HG03045 (cell line): ENCODE measurements at regions not wholly inside any gene's neighbourhood (a gene's known extent, or its start where the extent isn't known, plus 50 kb on each side); places are given as distances from the start of the nearest gene placed in this dataset.
A peak's percentile ranks its signal among the peaks of the same experiment; 100 is the strongest.
"Not testable (repeated sequence)": the region's sequence is repeated elsewhere in the genome, so short reads cannot be mapped to it uniquely, and the experiment has no call there.

Experiments
- ATAC-seq: cut with Tn5 transposase; IDR thresholded peaks from one replicate; pipeline ENCODE4 v1.9.1; 2021; ENCODE audit warnings: mild to moderate bottlenecking, moderate library complexity; ENCODE audit not compliant: unreplicated experiment

DNA sequence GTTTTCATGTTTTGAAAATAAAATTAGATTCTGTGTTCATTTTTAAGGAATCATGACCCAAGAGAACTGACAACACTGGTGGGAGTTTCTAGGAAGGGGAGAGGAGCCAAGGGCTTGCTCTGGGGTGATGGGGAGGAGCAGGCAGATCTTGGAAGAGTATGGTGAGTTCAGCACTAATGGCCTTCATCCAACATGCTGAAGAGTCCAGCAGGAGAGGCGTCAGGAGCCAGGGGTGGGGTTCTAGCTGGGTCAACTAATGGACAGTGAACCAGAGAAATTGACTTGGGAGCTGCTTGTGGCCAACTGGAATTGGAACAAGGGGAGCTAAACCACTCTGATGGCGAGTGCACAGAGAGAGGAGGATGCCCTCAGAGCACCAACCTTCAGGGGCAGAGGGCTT, 107.1 kb downstream of the MRPL14 start:
- no peak for ATAC-seq

DNA sequence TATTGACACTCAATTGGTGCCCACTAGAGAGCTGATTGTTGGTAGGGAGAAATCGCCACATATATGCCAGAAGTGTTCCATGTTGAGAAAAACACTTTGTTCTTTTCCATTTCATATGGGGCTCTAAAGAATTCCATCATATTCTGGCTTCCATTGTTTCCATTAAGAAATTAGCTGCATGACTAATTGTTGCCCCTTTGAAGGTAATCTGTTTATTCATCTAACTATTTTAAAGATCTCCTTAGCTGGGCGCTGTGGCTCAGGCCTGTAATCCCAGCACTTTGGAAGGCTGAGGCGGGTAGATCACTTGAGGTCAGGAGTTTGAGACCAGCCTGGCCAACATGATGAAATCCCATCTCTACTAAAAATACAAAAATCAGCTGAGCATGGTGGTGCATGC, 109.9 kb downstream of the MRPL14 start:
- ATAC-seq: not testable (repeated sequence)

DNA sequence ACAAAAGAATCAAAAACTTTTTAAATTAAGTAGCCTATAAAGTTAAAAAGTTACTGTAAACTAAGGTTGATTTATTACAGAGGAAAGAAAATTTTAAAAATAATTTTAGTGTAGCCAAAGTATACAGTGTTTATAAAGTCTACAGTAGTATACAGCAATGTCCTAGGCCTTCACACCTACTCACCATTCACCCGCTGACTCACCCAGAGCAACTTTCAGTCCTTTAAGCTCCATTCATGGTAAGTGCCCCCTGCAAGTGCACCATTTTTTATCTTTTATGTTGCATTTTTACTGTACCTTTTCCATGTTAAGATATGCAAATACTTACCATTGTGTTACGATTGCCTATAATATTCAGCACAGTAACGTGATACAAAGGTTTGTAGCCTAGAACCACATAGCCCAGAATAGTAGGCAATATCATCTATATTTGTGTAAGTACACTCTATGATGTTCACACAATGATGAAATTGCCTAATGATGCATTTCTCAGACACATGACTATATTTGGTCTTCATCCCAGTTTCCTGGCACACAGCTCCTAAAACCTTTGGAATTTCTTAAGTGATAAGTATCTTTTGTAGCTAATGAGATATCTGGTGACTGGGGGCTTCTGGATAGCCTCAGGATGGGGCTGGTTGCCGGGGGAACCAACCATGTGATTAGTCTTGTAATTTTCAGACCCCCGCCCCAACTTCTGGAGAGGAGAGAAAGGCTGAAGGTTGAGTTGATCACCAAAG, 111.0 kb downstream of the MRPL14 start:
- no peak for ATAC-seq

DNA sequence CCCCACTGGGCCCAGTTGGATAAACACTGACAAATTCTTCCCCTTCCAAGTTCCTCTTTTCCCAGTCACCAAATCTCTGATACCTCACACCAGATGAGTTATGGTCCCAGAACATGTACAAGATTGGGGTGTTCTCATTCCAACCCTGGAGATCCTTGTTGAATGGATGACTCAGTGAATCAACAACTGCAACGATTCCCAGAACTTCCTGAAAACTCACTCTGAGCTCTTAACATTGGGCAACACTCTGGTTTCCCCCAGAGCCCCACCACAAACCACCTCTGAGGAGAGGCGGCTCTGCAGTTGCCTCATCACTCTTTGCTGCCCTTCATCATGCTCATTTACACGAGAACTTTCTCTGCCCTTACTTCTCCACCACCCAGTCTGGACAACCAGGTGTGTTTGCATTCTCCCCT, 115.2 kb downstream of the MRPL14 start:
- ATAC-seq: no peak

DNA sequence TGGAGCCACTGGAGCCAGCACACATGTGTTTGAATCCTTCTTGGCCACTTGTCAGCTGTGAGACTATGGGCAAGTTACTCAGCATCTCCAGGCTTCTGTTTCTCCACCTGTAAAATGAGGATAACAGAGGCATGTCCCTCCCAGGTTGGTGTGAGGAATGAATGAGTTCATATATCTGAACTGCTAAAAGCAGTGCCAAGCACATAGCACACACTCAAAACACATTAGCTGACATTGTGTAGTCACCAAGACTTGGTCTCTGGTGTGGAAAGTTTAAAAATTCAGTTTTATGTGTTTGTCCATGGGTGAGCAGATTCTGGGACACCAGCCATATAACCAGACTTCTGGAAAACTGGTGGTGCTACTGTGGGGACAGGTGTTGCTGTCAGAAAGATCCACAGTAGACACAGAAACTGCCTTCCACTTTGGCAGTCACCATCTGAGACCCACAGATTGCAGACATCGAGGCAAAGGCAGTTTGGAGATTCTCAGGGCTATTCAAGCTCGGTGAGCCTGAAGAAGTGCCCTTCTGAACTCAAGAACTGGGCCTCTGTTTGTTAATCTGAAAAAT, 115.8 kb downstream of the MRPL14 start:
- ATAC-seq: no peak

DNA sequence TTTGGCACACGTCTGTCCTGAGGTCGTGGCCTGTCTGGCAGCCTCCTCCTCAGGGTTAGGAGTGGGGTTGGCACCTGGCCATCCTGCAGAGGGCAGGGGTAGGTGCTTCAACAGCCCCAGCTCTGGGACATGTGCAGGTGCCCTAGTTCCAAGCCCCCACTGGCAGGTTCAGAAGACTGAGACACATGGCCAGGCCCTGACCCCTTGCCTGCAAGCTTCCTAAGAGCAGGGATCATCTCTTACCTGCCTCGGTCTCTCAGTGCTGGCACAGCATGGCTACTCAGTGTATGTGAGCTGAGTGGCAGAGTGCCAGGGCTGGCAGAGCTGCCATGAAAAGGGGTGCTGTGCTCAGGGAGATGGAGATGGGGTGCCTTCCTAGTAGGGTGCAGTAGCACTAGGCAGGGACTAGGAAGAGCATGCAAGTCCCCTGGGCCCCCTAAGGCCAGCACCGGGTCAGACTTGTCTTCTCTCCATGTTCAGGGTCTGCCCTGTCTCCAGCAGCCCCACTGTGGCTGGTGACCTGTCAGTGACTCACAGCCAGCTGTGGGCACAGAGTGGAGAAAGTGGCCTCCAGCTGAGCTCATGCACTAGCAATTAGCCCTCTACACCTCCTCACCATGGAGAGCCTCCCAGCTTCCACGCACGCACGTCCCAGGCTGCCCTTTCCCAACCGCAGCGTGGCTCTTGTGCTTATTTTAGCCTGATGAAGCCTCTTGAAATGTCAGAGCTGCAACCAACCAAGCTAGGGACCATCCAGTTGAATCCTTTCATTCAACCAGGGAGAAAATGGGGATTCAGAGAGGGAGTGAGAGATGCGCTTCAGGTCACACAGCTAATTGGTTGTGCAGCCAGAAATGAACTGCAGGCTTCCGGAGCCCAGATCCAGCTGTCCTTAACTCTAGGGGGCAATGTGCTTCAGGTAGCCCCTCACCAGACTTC, 116.6 kb downstream of the MRPL14 start:
- ATAC-seq: no peak

DNA sequence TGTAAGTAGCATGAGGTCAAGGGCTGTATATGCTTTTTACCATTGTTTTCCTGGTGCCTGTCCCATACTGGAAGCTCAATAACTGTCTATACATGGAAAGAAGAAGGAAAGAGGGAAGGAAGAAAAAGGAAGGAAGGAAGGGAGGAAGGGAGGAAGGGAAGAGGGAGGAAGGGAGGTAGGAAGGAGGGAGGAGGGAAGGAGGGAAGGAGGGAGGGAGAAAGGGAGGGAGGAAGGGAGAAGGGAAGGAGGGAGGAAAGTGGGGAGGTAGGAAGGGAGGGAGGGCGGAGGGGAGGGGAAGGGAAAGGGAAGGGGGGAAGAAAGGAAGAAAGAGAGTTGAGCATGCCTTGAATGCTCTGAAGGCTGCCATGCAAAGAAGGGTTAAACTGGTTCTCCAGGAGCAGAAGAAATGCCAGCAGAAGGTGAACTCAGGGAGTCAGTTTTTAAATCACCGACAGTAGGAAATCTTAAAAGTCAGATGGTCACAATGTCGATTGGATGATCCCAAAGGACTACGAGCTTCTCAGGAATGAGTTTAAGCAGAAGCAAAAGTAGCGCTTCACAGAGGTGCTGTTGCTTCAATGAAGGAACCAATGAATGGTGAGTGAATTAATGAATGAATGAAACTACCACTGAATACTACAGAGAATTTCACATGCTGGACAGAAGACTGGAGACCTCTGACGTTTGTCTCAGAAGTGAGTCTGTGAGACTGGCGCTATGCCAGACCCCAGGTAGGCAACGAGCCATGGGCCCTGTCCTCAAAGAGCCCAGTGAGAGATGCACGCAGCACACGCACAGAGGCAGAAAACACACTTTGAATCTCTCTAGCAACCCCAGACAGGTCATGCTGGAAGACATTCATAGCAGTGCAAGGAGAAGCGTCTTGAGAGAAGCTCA, 117.6 kb downstream of the MRPL14 start:
- ATAC-seq: no peak

DNA sequence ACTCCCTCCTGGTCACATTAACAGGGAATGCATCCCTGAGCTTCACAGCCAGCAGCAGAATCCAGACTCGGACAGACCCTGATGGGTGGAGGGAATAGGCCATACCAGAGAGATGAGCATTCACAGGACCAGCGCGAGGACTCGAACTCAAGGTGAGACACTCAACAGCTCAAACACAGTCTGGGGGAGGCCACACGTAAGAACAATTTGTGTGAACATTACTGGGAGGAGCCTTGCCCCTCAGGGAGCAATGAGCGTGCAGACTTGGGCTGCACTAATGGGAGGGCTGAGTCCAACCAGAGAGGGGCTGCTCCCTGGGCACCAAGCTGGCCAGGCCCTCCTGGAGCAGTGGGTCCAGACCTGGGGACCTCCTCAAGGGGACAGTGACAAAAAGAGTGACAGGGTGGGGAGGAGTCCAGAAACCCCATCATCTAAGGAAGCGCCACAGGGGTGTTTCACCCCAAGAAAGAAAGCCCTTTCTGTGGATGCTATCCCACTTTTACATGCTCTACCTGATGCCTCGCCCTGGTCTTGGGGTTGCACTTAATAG, 118.4 kb downstream of the MRPL14 start:
- no peak for ATAC-seq

DNA sequence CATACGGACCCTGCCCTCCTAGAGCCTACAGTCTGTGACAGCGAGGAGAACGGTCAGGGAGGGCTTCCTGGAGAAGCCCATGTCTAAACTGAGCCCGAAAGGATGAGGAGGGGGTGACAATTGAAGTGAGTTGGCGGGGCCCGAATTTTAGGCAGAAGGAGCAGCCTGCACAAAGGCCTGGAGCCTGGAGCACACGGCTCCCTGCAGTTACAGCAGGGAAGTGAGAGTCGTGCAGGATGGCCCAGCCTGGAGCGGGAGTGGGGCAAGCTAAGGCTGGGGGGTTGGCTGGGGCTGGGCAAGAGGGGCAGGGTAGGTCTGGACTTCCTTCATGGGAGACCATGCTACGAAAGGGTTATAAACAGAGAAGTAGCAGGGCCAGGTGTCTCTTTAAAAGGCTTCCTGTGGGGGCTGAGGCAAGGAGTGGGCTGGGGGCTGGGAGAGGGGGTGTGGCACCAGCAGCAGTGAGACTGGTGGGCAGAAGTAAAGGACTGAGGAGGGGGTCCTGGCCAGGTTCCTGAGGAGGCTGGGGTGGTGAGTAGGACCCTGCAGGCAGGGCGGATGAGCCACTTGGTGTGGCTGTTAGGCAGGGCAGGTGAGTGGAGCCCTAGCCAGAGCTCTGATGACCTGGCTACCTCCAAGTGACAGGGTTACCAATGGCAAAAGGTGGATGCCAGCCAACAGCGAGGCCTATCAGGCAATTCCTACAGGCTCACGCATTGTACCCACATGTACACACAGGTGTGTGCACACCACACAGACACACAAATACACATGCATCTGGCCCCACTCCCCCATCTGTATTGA, 119.2 kb downstream of the MRPL14 start:
- no peak for ATAC-seq

DNA sequence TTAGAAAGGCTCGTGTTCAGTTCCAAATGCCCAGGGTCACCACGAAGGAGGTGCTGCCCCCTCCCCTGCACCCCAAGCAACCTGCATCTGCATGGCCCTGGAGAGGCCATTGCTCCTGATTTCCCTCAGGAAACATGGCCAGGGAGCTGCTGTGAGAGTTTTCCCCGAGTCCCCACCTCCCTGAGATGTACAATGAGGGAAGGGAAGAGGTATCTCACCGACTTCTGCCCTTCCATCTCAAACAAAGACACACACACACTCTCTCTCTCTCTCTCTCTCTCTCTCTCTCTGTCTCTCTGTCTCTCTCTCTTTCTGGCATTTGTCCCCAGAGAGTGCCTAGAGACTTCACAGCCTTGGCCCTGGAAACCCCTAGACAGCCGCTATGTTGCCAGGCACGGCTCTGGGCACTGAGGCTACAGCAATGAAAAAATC, 120.4 kb downstream of the MRPL14 start:
- no peak for ATAC-seq

DNA sequence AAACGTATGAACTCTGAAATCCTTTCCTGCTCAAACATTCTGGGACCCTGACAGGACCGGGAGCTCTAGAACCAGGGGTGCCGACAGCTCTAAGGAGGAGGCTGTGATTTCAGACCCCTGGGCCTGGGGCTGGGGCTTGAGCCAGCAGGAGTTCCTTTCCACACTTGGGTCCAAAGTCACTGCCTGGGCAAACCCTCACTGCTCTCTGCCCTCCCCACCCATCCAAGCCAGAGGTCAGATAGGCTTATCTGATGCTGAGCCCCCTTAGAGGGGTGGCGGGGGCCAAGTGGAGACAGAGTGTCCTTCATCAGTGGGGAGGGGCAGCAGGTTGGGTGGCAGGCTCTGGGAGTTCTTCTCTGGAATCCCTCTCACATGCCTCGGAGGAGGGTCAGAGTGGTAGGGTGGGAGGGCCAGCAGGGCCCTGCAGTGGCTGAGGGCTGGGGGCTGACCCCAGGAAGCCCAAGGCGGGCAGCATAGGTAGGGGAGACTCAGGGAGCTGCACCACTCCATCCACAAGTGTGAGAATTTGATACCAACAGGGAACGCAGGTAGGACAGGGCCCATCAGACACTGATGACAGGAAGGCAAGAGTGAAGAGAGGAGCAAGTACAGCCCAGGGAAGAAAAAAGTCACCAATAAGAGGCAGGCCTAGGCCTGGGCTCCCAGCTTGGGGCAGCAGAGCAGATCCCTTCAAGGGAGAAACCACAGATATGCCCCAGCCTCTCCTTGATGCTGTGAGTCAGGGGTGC, 121.0 kb downstream of the MRPL14 start:
- no peak for ATAC-seq

DNA sequence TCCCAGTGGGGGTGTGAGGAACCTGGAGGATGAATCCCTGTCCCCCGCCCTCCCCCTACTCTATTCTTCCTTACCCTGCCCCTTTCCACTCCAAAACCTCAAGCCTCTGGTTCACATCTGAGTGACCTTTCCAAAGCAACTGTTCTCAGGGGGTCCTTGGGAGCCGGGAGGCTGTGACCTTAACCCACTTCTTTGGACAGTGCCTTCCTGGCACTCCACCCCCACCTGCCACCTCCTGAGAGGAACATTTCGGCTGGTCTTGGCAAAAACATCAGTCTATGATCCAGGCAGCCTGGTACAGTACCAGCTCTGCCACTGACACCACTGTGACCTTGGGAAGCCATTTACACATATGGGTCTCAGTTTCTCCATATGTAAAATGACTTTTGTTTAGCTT, 121.7 kb downstream of the MRPL14 start:
- ATAC-seq: no peak

DNA sequence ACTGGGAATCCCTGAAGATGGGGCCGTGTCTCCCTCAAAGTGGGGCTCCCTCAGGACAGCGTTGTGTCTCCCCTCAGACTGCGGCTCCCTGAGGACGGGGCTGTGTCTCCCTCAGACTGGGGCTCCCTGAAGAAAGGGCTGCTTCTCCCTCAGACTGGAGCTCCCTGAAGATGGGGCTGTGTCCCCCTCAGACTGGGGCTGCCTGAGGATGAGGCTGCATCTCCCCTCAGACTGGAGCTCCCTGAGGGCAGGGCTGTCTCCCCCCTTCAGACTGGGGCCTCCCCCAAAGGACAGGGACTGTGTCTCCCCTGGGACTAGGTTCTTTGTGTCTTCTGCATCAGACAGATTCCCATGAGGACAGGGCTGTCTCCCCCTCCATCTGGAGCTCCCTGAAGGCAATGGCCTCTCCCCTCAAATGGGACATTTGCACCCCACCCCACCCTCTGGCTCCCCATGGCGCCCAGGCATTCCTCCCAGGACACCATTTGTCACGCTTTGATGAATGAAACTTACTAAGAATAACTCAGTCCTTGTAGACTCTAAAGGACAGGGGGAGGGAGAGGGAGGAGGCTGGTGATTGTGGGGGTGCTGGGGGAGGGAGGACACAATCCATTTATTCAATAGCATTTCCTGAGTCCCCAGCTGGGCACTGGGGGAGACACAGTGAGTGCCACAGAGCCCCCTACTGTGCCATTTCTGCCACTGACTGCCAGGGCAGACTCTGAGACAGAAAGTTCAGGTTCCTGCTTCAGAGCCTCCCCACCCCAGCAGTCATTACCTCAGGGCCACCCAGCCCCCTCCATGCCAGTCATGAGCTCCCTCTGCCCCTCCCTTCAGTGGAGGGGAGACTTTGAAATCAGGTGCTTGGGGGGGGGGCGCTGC, 122.4 kb downstream of the MRPL14 start:
- ATAC-seq: no peak

DNA sequence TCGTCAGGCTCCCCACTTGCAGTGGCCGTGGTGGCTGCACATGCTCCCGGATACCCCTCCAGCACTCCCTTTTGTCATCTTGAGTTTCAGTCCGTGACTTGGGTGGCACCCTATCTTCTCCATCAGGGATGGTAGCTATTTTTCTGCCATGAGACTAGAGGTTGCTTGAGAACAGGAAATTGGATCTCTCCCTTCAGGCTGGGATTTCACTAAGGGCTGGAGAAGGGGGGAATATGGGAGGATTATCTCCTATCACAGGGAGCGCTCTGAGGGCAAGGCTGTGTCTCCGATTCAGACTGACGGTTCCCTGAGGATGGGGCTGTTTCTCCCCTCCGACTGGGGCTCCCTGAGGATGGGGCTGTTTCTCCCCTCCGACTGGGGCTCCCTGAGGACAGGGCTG, 123.1 kb downstream of the MRPL14 start:
- no peak for ATAC-seq

DNA sequence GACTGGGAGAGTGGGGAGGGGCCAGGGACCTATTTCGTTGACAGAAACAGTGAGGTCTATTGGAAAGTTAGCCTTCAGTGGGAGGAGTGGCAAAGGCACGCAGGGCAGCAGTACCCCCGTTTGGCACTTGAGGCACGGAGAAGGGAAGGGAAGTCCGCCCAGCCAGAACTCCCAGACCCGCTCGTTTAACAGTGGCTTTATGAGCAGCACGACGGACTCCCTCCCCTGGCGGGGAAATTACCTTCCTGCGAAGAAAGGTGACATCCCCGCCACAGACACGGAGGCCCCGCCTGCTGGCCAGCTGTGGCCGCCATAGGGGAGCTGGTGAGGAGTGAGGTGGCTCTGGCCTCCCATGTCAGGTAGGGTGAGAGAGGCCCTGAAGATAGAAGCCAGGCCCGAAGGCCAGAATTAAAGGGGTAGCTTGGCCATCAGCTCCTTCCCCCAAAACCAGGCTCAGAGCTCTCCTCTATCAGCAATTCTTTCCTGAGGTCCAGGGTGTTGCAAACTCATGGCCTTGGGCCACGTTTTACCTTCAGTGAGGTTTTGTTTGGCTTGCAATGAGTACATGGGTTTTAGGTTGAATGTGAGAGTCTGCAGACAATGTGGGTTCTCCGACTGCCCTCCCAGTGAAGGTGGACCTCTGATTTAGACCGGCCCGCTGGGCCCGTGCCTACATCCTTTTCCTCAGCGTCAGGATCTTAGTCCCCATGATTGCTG, 123.7 kb downstream of the MRPL14 start:
- peak; percentile 13 for ATAC-seq

DNA sequence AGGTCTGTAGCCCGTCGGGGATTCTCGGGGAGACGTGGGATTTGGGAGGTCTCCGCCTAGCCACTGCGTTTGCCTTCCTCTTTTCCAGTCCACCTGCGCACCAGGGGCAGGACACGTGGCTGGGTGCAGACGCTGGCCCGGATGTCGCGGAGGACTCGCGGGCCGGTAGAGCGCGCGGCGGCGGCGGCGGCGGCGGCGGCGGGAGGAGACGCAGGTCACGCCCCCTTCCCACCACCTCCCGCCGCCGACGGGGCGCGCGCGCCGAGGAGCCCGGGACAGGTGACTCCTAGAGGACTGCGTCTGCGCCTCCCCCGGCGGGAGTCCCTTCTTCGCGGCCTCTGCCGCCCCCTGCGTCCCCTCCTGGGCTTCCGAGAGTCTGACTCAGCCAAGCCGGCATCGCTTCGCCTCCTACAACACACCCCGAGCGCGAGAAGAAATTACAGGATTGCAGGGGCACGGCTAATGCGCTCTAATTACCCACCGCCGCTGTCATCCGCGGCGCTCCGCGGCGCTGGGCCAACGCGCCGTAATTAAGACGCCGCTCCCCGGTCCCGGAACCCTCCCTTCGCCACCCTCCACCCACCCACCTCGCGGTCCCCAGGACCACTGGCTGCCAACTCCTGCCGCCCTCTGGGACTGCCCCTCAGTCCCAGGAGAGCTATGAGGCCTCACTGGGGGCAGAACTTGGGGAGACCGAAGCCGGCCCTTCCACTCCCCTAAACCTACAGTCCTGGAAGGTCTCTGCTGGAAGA, 124.5 kb downstream of the MRPL14 start:
- ATAC-seq: peak; percentile 39
